Dermis microvascular lymphatic vessel endothelial cell (primary cell): ENCODE measurements at regions not wholly inside any gene's neighbourhood (a gene's known extent, or its start where the extent isn't known, plus 50 kb on each side); places are given as distances from the start of the nearest gene placed in this dataset.

Experiments used
- DNase-seq, 2 donors: peaks; one replicate each; pipeline versions ENCODE4 v3.0.0 to v3.0.0-alpha.2; 2010; ENCODE audit warnings: low read depth in 2 of 2

GRCh38 chr1:209444961-209445360, 138.6 kb upstream of the CAMK1G start:
- no peak for DNase-seq

GRCh38 chr1:209445576-209445975, 137.9 kb upstream of the CAMK1G start:
- DNase-seq: no peak

GRCh38 chr1:209446356-209446755, 137.2 kb upstream of the CAMK1G start:
- DNase-seq: no peak

GRCh38 chr1:209454340-209454994, 129.0 kb upstream of the CAMK1G start:
- no peak for DNase-seq

- DNase-seq: no peak
Observed at GRCh38 chr1:209455145-209455544, 128.4 kb upstream of the CAMK1G start.

GRCh38 chr1:209455661-209456358, 127.7 kb upstream of the CAMK1G start:
- no peak for DNase-seq

GRCh38 chr1:209456878-209457277, 126.6 kb upstream of the CAMK1G start:
- no peak for DNase-seq

- no peak for DNase-seq
Observed at GRCh38 chr1:209457401-209458125, 126.0 kb upstream of the CAMK1G start.

GRCh38 chr1:209458921-209459320, 124.6 kb upstream of the CAMK1G start:
- no peak for DNase-seq

- no peak for DNase-seq
Observed at GRCh38 chr1:209461168-209461567, 122.3 kb upstream of the CAMK1G start.

- DNase-seq: no peak
Observed at GRCh38 chr1:209462433-209462832, 121.1 kb upstream of the CAMK1G start.

GRCh38 chr1:209463441-209463840, 120.1 kb upstream of the CAMK1G start:
- no peak for DNase-seq

- no peak for DNase-seq
Observed at GRCh38 chr1:209473025-209473424, 110.5 kb upstream of the CAMK1G start.

- DNase-seq: no peak
Observed at GRCh38 chr1:209480345-209480744, 103.2 kb upstream of the CAMK1G start.

GRCh38 chr1:209483691-209484090, 99.8 kb upstream of the CAMK1G start:
- DNase-seq: no peak

- DNase-seq: no peak
Observed at GRCh38 chr1:209484429-209484828, 99.1 kb upstream of the CAMK1G start.

- no peak for DNase-seq
Observed at GRCh38 chr1:209485167-209485566, 98.3 kb upstream of the CAMK1G start.

GRCh38 chr1:209485751-209486150, 97.8 kb upstream of the CAMK1G start:
- DNase-seq: no peak

GRCh38 chr1:209486861-209487593, 96.5 kb upstream of the CAMK1G start:
- DNase-seq: no peak

- no peak for DNase-seq
Observed at GRCh38 chr1:209490013-209490412, 93.5 kb upstream of the CAMK1G start.

GRCh38 chr1:209491031-209491430, 92.5 kb upstream of the CAMK1G start:
- DNase-seq: no peak

GRCh38 chr1:209491496-209491895, 92.0 kb upstream of the CAMK1G start:
- DNase-seq: no peak
